Left ventricle myocardium inferior (tissue), 1 donor: ENCODE measurements at regions not wholly inside any gene's neighbourhood (a gene's known extent, or its start where the extent isn't known, plus 50 kb on each side); places are given as distances from the start of the nearest gene placed in this dataset.

Source experiments
- DNase-seq: peaks from one replicate; pipeline ENCODE4 v3.0.0-alpha.2; 2020
- H3K27ac ChIP-seq: fragments of 200-600 bp; replicated peaks from 2 replicates; pipeline ENCODE4 v1.8.0; 2021
- H3K27me3 ChIP-seq: fragments of 200-600 bp; 2 replicates; pipeline ENCODE4 v1.8.0; 2021; ENCODE audit warnings: low read depth
- H3K36me3 ChIP-seq: fragments of 200-600 bp; 2 replicates; pipeline ENCODE4 v1.8.0; 2021
- H3K4me1 ChIP-seq: fragments of 200-600 bp; 2 replicates; pipeline ENCODE4 v1.8.0; 2021
- H3K4me3 ChIP-seq: fragments of 200-600 bp; 2 replicates; pipeline ENCODE4 v1.8.0; 2021; ENCODE audit warnings: mild to moderate bottlenecking, moderate library complexity
- H3K9me3 ChIP-seq: fragments of 200-600 bp; replicated peaks from 2 replicates; pipeline ENCODE4 v1.8.0; 2021
- CTCF ChIP-seq: fragments of 200-600 bp; IDR thresholded peaks from 2 replicates; pipeline ENCODE4 v1.8.0; 2021; ENCODE audit warnings: antibody characterized with exemption, mild to moderate bottlenecking, borderline replicate concordance
- intact Hi-C: fragments of 100-400 bp; cut with micrococcal nuclease; formaldehyde crosslinking; loops from one replicate; pipeline ENCODE4 v1.11.0; 2022
- donor health status: DM: no; HTN: yes; CAD: no; lungs with severe emphysema.

GRCh38 chr11:82246926-82247325, 486.7 kb downstream of the FAM181B start:
- Histone ChIP-seq H3K4me3 (no peak overlapping the region), H3K9me3 (peaks cover 6% of the 10 kb centered on the region), H3K36me3 (no peaks in the 10 kb centered on the region), H3K4me1 (no peaks in the 10 kb centered on the region), H3K27ac (no peak overlapping the region), H3K27me3 (no peaks in the 10 kb centered on the region)
- no peak for TF ChIP-seq CTCF
- intact Hi-C loops: no loop called here
- DNase-seq: no peak

GRCh38 chr11:82239498-82239897, 494.2 kb downstream of the FAM181B start:
- intact Hi-C loops: no loop called here
- H3K27ac ChIP-seq: no peak overlapping the region
- TF ChIP-seq CTCF: no peak
- H3K4me3 ChIP-seq: no peak overlapping the region
- DNase-seq: no peak
- H3K27me3 ChIP-seq: no peaks in the 10 kb centered on the region
- peaks cover 20% of the 10 kb centered on the region for H3K9me3 ChIP-seq
- H3K4me1 ChIP-seq: no peaks in the 10 kb centered on the region
- H3K36me3 ChIP-seq: no peaks in the 10 kb centered on the region

GRCh38 chr11:82234256-82234655, 499.4 kb downstream of the FAM181B start:
- H3K4me1 ChIP-seq: no peaks in the 10 kb centered on the region
- H3K27ac ChIP-seq: no peak overlapping the region
- H3K9me3 ChIP-seq: peaks cover 12% of the 10 kb centered on the region
- intact Hi-C loops: no loop called here
- TF ChIP-seq CTCF: no peak
- DNase-seq: no peak
- H3K27me3 ChIP-seq: no peaks in the 10 kb centered on the region
- no peak overlapping the region for H3K4me3 ChIP-seq
- no peaks in the 10 kb centered on the region for H3K36me3 ChIP-seq

- H3K36me3 ChIP-seq: no peaks in the 10 kb centered on the region
- intact Hi-C loops: no loop called here
- no peak for DNase-seq
- no peaks in the 10 kb centered on the region for H3K4me1 ChIP-seq
- no peak for TF ChIP-seq CTCF
- H3K27me3 ChIP-seq: no peaks in the 10 kb centered on the region
- H3K4me3 ChIP-seq: no peak overlapping the region
- no peak overlapping the region for H3K27ac ChIP-seq
- peaks cover 8% of the 10 kb centered on the region for H3K9me3 ChIP-seq
Observed at GRCh38 chr11:82233201-82233600, 500.5 kb downstream of the FAM181B start.

- no peaks in the 10 kb centered on the region for H3K36me3 ChIP-seq
- no peaks in the 10 kb centered on the region for H3K4me1 ChIP-seq
- no peaks in the 10 kb centered on the region for H3K27me3 ChIP-seq
- no peak for DNase-seq
- intact Hi-C loops: no loop called here
- no peak overlapping the region for H3K27ac ChIP-seq
- no peak for TF ChIP-seq CTCF
- H3K4me3 ChIP-seq: no peak overlapping the region
- peaks cover 16% of the 10 kb centered on the region for H3K9me3 ChIP-seq
Observed at GRCh38 chr11:82229341-82229740, 504.3 kb downstream of the FAM181B start.

- intact Hi-C loops: no loop called here
- Histone ChIP-seq H3K36me3 (no peaks in the 10 kb centered on the region), H3K9me3 (peaks cover 27% of the 10 kb centered on the region), H3K4me3 (no peak overlapping the region), H3K4me1 (no peaks in the 10 kb centered on the region), H3K27me3 (no peaks in the 10 kb centered on the region), H3K27ac (no peak overlapping the region)
- no peak for DNase-seq
- TF ChIP-seq CTCF: no peak
Observed at GRCh38 chr11:82225930-82226329, 507.7 kb downstream of the FAM181B start.
